HG03159 (cell line): ENCODE measurements at regions not wholly inside any gene's neighbourhood (a gene's known extent, or its start where the extent isn't known, plus 50 kb on each side); places are given as distances from the start of the nearest gene placed in this dataset.
"Not testable (repeated sequence)": the region's sequence is repeated elsewhere in the genome, so short reads cannot be mapped to it uniquely, and the experiment has no call there.

ENCODE experiments used
- ATAC-seq: cut with Tn5 transposase; IDR thresholded peaks from one replicate; pipeline ENCODE4 v1.9.1; 2021; ENCODE audit warnings: mild to moderate bottlenecking, moderate library complexity; ENCODE audit not compliant: unreplicated experiment

- no peak for ATAC-seq
Measured at GRCh38 chr2:63737081-63737751, 104.5 kb upstream of the UGP2 start.

GRCh38 chr2:63738019-63738418, 103.7 kb upstream of the UGP2 start:
- ATAC-seq = no peak

GRCh38 chr2:63739180-63739579, 102.5 kb upstream of the UGP2 start:
- ATAC-seq = not testable (repeated sequence)

- no peak for ATAC-seq
Measured at GRCh38 chr2:63740020-63740419, 101.7 kb upstream of the UGP2 start.

GRCh38 chr2:63740943-63741342, 100.8 kb upstream of the UGP2 start:
- ATAC-seq = no peak

- no peak for ATAC-seq
Measured at GRCh38 chr2:63741884-63742579, 99.7 kb upstream of the UGP2 start.

GRCh38 chr2:63742580-63742976, 99.1 kb upstream of the UGP2 start:
- ATAC-seq = no peak

- ATAC-seq = no peak
Measured at GRCh38 chr2:63743170-63743981, 98.3 kb upstream of the UGP2 start.

GRCh38 chr2:63743982-63744966, 97.4 kb upstream of the UGP2 start:
- ATAC-seq = no peak

GRCh38 chr2:63746548-63746947, 95.1 kb upstream of the UGP2 start:
- not testable (repeated sequence) for ATAC-seq

GRCh38 chr2:63751901-63752300, 89.8 kb upstream of the UGP2 start:
- ATAC-seq = no peak

- no peak for ATAC-seq
Measured at GRCh38 chr2:63755216-63755615, 86.5 kb upstream of the UGP2 start.

- no peak for ATAC-seq
Measured at GRCh38 chr2:63755965-63756364, 85.7 kb upstream of the UGP2 start.

- no peak for ATAC-seq
Measured at GRCh38 chr2:63763391-63763941, 78.2 kb upstream of the UGP2 start.

GRCh38 chr2:63764630-63765029, 77.1 kb upstream of the UGP2 start:
- no peak for ATAC-seq

GRCh38 chr2:63765117-63765516, 76.6 kb upstream of the UGP2 start:
- no peak for ATAC-seq

GRCh38 chr2:63767307-63767706, 74.4 kb upstream of the UGP2 start:
- no peak for ATAC-seq

- no peak for ATAC-seq
Measured at GRCh38 chr2:63768051-63768450, 73.6 kb upstream of the UGP2 start.

- no peak for ATAC-seq
Measured at GRCh38 chr2:63769915-63770314, 71.8 kb upstream of the UGP2 start.

GRCh38 chr2:63772061-63772460, 69.6 kb upstream of the UGP2 start:
- no peak for ATAC-seq
